Lung (tissue), 11 donors: ENCODE measurements at regions not wholly inside any gene's neighbourhood (a gene's known extent, or its start where the extent isn't known, plus 50 kb on each side); places are given as distances from the start of the nearest gene placed in this dataset.

Experiments
- ATAC-seq: fragments of 200-7000 bp; cut with Tn5 transposase; one replicate; pipeline ENCODE4 v1.9.1; 2020; ENCODE audit warnings: moderate number of reproducible peaks; ENCODE audit not compliant: insufficient read depth, low FRiP score
- DNase-seq, 3 donors: peaks; one replicate each; pipeline ENCODE4 v3.0.0-alpha.2; 2013 to 2017
- H3K27ac ChIP-seq, 2 donors: one replicate each; pipeline ENCODE4 v1.5.1; 2013; ENCODE audit warnings: mild to moderate bottlenecking in 2 of 2, moderate library complexity in 2 of 2, control low read depth in 1 of 2, inconsistent platforms in 1 of 2, low read depth in 1 of 2, low read length in 1 of 2
- H3K27me3 ChIP-seq, 3 donors: one replicate each; pipeline ENCODE4 v1.5.1; 2013; ENCODE audit warnings: low read length in 2 of 3; ENCODE audit not compliant: control insufficient read depth in 3 of 3, insufficient read depth in 3 of 3
- H3K36me3 ChIP-seq, 4 donors: one replicate each; pipeline ENCODE4 v1.5.1; 2013; ENCODE audit warnings: low read length in 4 of 4, mild to moderate bottlenecking in 1 of 4, moderate library complexity in 1 of 4; ENCODE audit not compliant: control insufficient read depth in 4 of 4, insufficient read depth in 4 of 4
- H3K4me1 ChIP-seq, 5 donors: one replicate each; pipeline ENCODE4 v1.5.1; 2013; ENCODE audit warnings: low read length in 5 of 5, mild to moderate bottlenecking in 2 of 5, moderate library complexity in 1 of 5; ENCODE audit not compliant: control insufficient read depth in 5 of 5, insufficient read depth in 5 of 5
- H3K4me3 ChIP-seq: one replicate; pipeline ENCODE4 v1.5.1; 2013; ENCODE audit warnings: mild to moderate bottlenecking, control low read depth, moderate library complexity
- H3K9ac ChIP-seq, 2 donors: one replicate each; pipeline ENCODE4 v1.5.1; 2013; ENCODE audit warnings: low read length in 2 of 2, control low read depth in 1 of 2; ENCODE audit not compliant: insufficient read depth in 1 of 2
- H3K9me3 ChIP-seq, 4 donors: one replicate each; pipeline ENCODE4 v1.5.1; 2013; ENCODE audit warnings: low read length in 3 of 4, mild to moderate bottlenecking in 1 of 4, moderate library complexity in 1 of 4; ENCODE audit not compliant: control insufficient read depth in 4 of 4, insufficient read depth in 3 of 4
- CTCF ChIP-seq: IDR thresholded peaks from 2 replicates; pipeline ENCODE4 v1.5.1; 2012; ENCODE audit warnings: mild to moderate bottlenecking; ENCODE audit errors: control extremely low read depth, extremely low read depth
- WGBS, 2 donors: extraction: QIAGEN DNeasy Blood & Tissue Kit; methylation state at CpG; one replicate each; pipeline ENCODE4 v1.1.7; 2013; 5-methylcytosine and 5-hydroxymethylcytosine counted together
- donor health status: control.
- donor health status: control.
- donor health status: Bipolar disorder and iron deficiency.
- donor health status: healthy.
- donor health status: DM: yes; HTN: yes; CAD: no.

- no peak for ATAC-seq
- WGBS, 2 donors, result 86 to 96% methylated on average over 1 of the region's 1 CpG
- TF ChIP-seq CTCF, result no peak
- Histone ChIP-seq H3K9ac (no peak overlapping the region), H3K27ac (no peak overlapping the region), H3K4me3 (no peak overlapping the region), H3K36me3 (no peaks in the 10 kb centered on the region), H3K27me3 (no peaks in the 10 kb centered on the region), H3K4me1 (no peaks in the 10 kb centered on the region), H3K9me3 (no peaks in the 10 kb centered on the region)
- DNase-seq, result no peak
Observed at GRCh38 chr18:41737218-41737617, 217.8 kb upstream of the PIK3C3 start.

GRCh38 chr18:41734917-41735316 lies 220.1 kb upstream of the PIK3C3 start:
- ATAC-seq (no peak), DNase-seq (no peak)
- no peak overlapping the region for H3K9ac ChIP-seq
- H3K4me3 ChIP-seq, result no peak overlapping the region
- WGBS, 2 donors, result 85 to 92% methylated on average over 1 of the region's 1 CpG
- no peaks in the 10 kb centered on the region for H3K36me3 ChIP-seq
- H3K27ac ChIP-seq, result no peak overlapping the region
- no peaks in the 10 kb centered on the region for H3K9me3 ChIP-seq
- H3K27me3 ChIP-seq, result no peaks in the 10 kb centered on the region
- H3K4me1 ChIP-seq, result no peaks in the 10 kb centered on the region
- TF ChIP-seq CTCF, result no peak

GRCh38 chr18:41732356-41732755 lies 222.7 kb upstream of the PIK3C3 start:
- Histone ChIP-seq H3K4me3 (no peak overlapping the region), H3K4me1 (no peaks in the 10 kb centered on the region), H3K36me3 (no peaks in the 10 kb centered on the region), H3K9ac (no peak overlapping the region), H3K27me3 (no peaks in the 10 kb centered on the region), H3K9me3 (no peaks in the 10 kb centered on the region), H3K27ac (no peak overlapping the region)
- DNase-seq, result no peak
- 68 to 94% methylated on average over 2 of the region's 2 CpGs for WGBS, 2 donors
- no peak for ATAC-seq
- no peak for TF ChIP-seq CTCF

- H3K9ac ChIP-seq, result no peak overlapping the region
- no peak overlapping the region for H3K4me3 ChIP-seq
- H3K4me1 ChIP-seq, result no peaks in the 10 kb centered on the region
- no peaks in the 10 kb centered on the region for H3K36me3 ChIP-seq
- H3K27ac ChIP-seq, result no peak overlapping the region
- no peak for ATAC-seq
- no peak for DNase-seq
- H3K9me3 ChIP-seq, result no peaks in the 10 kb centered on the region
- WGBS, 2 donors, result 49 to 75% methylated on average over 1 of the region's 1 CpG
- TF ChIP-seq CTCF, result no peak
- H3K27me3 ChIP-seq, result no peaks in the 10 kb centered on the region
Observed at GRCh38 chr18:41731884-41732283, 223.2 kb upstream of the PIK3C3 start.
